Prostate gland (tissue), 2 donors: ENCODE measurements at regions not wholly inside any gene's neighbourhood (a gene's known extent, or its start where the extent isn't known, plus 50 kb on each side); places are given as distances from the start of the nearest gene placed in this dataset.

ENCODE experiments used
- CTCF ChIP-seq, 4 experiments: fragments of 200-600 bp in 2 of 4; fragments of 450-650 bp in 2 of 4; sonication (generic) in 2 of 4; IDR thresholded peaks; 1 replicate in 3 of 4; 2 replicates in 1 of 4; pipeline ENCODE4 v1.5.1; 2016 to 2019; ENCODE audit warnings: antibody characterized with exemption in 4 of 4, mild to moderate bottlenecking in 2 of 4, moderate library complexity in 2 of 4
- POLR2A ChIP-seq: fragments of 450-650 bp; IDR thresholded peaks from one replicate; pipeline ENCODE4 v1.6.1; 2016; ENCODE audit warnings: antibody characterized with exemption, mild to moderate bottlenecking
- POLR2AphosphoS5 ChIP-seq: sonication (generic); formaldehyde crosslinking; IDR thresholded peaks from one replicate; pipeline ENCODE4 v1.6.1; 2017; ENCODE audit warnings: antibody characterized with exemption

GRCh38 chr3:23697416-23697815 lies 108.3 kb upstream of the UBE2E1 start:
- no peak for TF ChIP-seq CTCF (IDR thresholded peaks at IDR 0.05)
- TF ChIP-seq POLR2AphosphoS5: no peak
- TF ChIP-seq POLR2A: no peak
